Heart left ventricle (tissue), 16 donors: ENCODE measurements at regions not wholly inside any gene's neighbourhood (a gene's known extent, or its start where the extent isn't known, plus 50 kb on each side); places are given as distances from the start of the nearest gene placed in this dataset.

Source experiments
- ATAC-seq, 4 donors: fragments of 200-7000 bp; cut with Tn5 transposase; one replicate each; pipeline ENCODE4 v1.9.1; 2020 to 2022; ENCODE audit warnings: moderate library complexity in 4 of 4, mild to moderate bottlenecking in 3 of 4, moderate number of reproducible peaks in 1 of 4
- DNase-seq, 5 donors: peaks; one replicate each; pipeline ENCODE4 v3.0.0-alpha.2; 2020
- H3K27ac ChIP-seq, 12 donors: fragments of 200-600 bp; sonication (generic) in 4 of 12; one replicate each; pipeline versions ENCODE4 v1.5.0 to v1.8.0; 2016 to 2022; ENCODE audit warnings: mild to moderate bottlenecking in 2 of 12
- H3K27me3 ChIP-seq, 9 donors: fragments of 200-600 bp; sonication (generic) in 2 of 9; one replicate each; pipeline versions ENCODE4 v1.5.1 to v1.8.0; 2016 to 2022; ENCODE audit warnings: mild to moderate bottlenecking in 3 of 9
- H3K36me3 ChIP-seq, 9 donors: fragments of 200-600 bp; sonication (generic) in 2 of 9; one replicate each; pipeline versions ENCODE4 v1.5.0 to v1.8.0; 2018 to 2022; ENCODE audit warnings: mild to moderate bottlenecking in 2 of 9
- H3K4me1 ChIP-seq, 12 donors: fragments of 200-600 bp; sonication (generic) in 4 of 12; one replicate each; pipeline versions ENCODE4 v1.5.0 to v1.8.0; 2016 to 2022; ENCODE audit warnings: mild to moderate bottlenecking in 3 of 12
- H3K4me3 ChIP-seq, 12 donors: fragments of 200-600 bp; sonication (generic) in 4 of 12; one replicate each; pipeline versions ENCODE4 v1.5.0 to v1.8.0; 2017 to 2022; ENCODE audit warnings: mild to moderate bottlenecking in 9 of 12, moderate library complexity in 4 of 12
- H3K9me3 ChIP-seq, 12 donors: fragments of 200-600 bp; sonication (generic) in 4 of 12; one replicate each; pipeline versions ENCODE4 v1.5.0 to v1.8.0; 2016 to 2022; ENCODE audit warnings: mild to moderate bottlenecking in 1 of 12
- CTCF ChIP-seq, 12 donors: fragments of 200-600 bp; sonication (generic) in 4 of 12; IDR thresholded peaks; one replicate each; pipeline versions ENCODE4 v1.5.0 to v1.8.0; 2018 to 2022; ENCODE audit warnings: antibody characterized with exemption in 12 of 12, mild to moderate bottlenecking in 5 of 12
- POLR2A ChIP-seq, 2 donors: fragments of 450-650 bp; IDR thresholded peaks; one replicate each; pipeline ENCODE4 v1.6.1; 2017; ENCODE audit warnings: antibody characterized with exemption in 2 of 2, mild to moderate bottlenecking in 2 of 2, moderate library complexity in 2 of 2
- WGBS, 4 donors: extraction: QIAGEN DNeasy Blood & Tissue Kit in 2 of 4; methylation state at CpG; one replicate each; pipeline versions ENCODE4 v1.1.5 to v1.1.7; 2013 to 2018; 5-methylcytosine and 5-hydroxymethylcytosine counted together
- intact Hi-C, 10 donors: fragments of 100-400 bp; cut with DNase I; formaldehyde crosslinking; loops; one replicate each; pipeline versions ENCODE4 v1.11.1 to v1.14.2; 2022
- donor health status: ischemic (EF 13 %, LVEDD 7.1; RV severe dilation, severe dysfunction).
- donor health status: healthy with polysubstance abuse.
- donor health status: DM: no; HTN: yes; CAD: no.
- donor health status: DM: no; HTN: no; CAD: no.
- donor health status: ischemic (EF 25% LVEDD 6.9; RV normal size, moderate dysfunction).
- donor health status: ischemic (EF 25% LVEDD 5.7; RV mildly dilated, moderate dysfunction).
- donor health status: healthy.
- donor health status: DM: yes; HTN: yes; CAD: no.
- donor health status: ischemic (EF 35%, LVEDD 5.7; RV mildly dilated, moderate dysfunction).
- donor health status: nonischemic (EF 11% LVEDD 7.7; RV severe dilation, severe dysfunction).
- donor health status: DM: yes; HTN: yes; CAD: no.
- donor health status: PGD.
- donor health status: ischemic (EF 29% LVEDD 5.4; RV normal size, mild dysfunction).
- donor health status: nonischemic (EF 23%, LVEDD 6.1; RV moderate dilation, normal function).

DNA sequence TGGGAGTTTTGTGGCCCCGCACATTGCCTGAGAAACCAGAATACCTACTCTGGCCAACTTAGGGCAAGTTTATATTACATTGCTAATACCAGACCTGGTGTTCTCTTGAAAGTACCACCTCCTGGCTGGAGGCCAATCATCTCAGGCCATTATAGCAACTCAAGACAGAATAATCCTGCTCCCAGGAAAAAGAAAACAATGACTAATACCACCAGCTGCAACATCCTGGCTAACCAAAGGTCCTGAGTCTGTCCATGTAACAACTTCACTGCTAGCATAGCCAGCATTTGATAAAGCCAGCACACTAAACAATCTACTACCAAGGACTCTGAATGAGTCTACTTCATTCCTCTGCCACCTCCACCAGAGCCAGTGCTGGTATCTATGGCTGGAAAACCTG, 1298.7 kb upstream of the CNTN5 start:
- H3K4me3 ChIP-seq = no peak overlapping the region
- ATAC-seq = peak in 3 of 4 donors; percentile 39 to 96 (median 78)
- H3K27me3 ChIP-seq = no peaks in the 10 kb centered on the region
- H3K27ac ChIP-seq = peak overlapping the region in 2 of 12 donors; percentile 3 to 33
- TF ChIP-seq POLR2A (IDR thresholded peaks at IDR 0.05) (no peak), CTCF (IDR thresholded peaks at IDR 0.05) (no peak)
- DNase-seq = peak in 2 of 5 donors; percentile 66 to 67
- intact Hi-C loops = no loop called here
- WGBS, 4 donors = 93 to 100% (median 97%) methylated on average over 1 of the region's 1 CpG
- no peaks in the 10 kb centered on the region for H3K36me3 ChIP-seq
- peaks cover 0 to 8% (median 0%) of the 10 kb centered on the region in 12 donors for H3K9me3 ChIP-seq
- H3K4me1 ChIP-seq = no peaks in the 10 kb centered on the region

DNA sequence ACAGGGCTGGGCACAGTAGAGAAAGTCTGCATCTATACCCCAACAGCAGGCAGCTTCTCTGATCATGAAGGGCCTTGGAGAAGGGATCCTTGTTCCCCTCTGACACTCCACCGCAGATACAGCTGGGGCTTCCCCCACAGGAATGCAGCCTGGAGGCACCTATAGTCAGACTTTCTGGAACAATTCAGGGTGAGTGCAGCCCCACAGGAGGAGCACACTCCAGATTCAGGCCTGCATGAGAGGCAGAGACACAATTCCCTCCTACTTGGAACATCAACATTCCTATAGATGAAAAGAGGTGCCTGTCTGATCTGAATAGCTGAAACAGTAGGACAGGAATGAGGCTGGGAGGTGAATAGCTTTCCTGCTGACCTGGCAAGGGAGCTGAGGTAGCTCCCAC, 1298.0 kb upstream of the CNTN5 start:
- no peaks in the 10 kb centered on the region for H3K27me3 ChIP-seq
- peak overlapping the region in 1 of 12 donors; percentile 3 for H3K27ac ChIP-seq
- no peak overlapping the region for H3K4me3 ChIP-seq
- peaks cover 0 to 7% (median 0%) of the 10 kb centered on the region in 12 donors for H3K9me3 ChIP-seq
- intact Hi-C loops = no loop called here
- TF ChIP-seq CTCF (IDR thresholded peaks at IDR 0.05) (no peak), POLR2A (IDR thresholded peaks at IDR 0.05) (no peak)
- H3K36me3 ChIP-seq = no peaks in the 10 kb centered on the region
- DNase-seq (no peak), ATAC-seq (peak in 1 of 4 donors; percentile 10)
- WGBS, 4 donors = 86 to 98% (median 89%) methylated on average over 1 of the region's 1 CpG; no CpG with 5 or more reads in 1 of the 4 donors
- no peaks in the 10 kb centered on the region for H3K4me1 ChIP-seq

GRCh38 chr11:97729546-97730272, 1291.0 kb upstream of the CNTN5 start:
- H3K9me3 ChIP-seq = peaks cover 0 to 17% (median 0%) of the 10 kb centered on the region in 12 donors
- TF ChIP-seq CTCF (IDR thresholded peaks at IDR 0.05) (no peak), POLR2A (IDR thresholded peaks at IDR 0.05) (no peak)
- no peaks in the 10 kb centered on the region for H3K27me3 ChIP-seq
- peaks cover 0 to 9% (median 0%) of the 10 kb centered on the region in 12 donors for H3K4me1 ChIP-seq
- DNase-seq (no peak), ATAC-seq (no peak)
- H3K36me3 ChIP-seq = no peaks in the 10 kb centered on the region
- no peak overlapping the region for H3K4me3 ChIP-seq
- intact Hi-C loops = no loop called here
- WGBS, 4 donors = 51 to 62% (median 54%) methylated on average over 4 of the region's 4 CpGs
- no peak overlapping the region for H3K27ac ChIP-seq

DNA sequence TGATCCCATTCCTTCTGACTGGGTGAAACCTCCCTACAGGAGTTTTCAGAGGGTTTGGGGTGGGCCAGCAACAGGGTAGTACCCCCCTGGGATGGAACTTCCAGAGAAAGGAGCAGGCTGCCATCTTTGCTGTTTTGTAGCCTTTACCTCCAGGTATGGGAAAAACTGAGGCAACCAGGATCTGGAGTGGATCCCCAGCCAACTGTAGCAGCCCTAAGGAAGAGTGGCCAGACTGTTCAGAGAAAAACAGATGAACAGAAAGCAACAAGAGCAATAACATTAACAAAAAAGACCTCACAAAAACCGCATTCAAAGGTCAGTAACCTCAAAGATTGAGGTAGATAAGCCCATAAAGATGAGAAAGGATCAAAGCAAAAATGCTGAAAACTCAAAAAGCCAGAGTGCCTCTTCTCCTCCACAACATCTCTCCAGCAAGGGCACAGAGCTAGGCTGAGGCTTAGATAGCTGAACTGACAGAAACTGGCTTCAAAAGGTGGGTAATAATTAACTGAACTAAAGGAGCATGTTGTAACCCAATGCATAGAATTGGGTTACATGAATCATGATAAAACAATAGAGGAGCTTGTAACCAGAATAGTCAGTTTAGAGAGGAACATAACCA, 1288.6 kb upstream of the CNTN5 start:
- TF ChIP-seq CTCF (IDR thresholded peaks at IDR 0.05) (no peak), POLR2A (IDR thresholded peaks at IDR 0.05) (no peak)
- peak overlapping the region in 3 of 12 donors; percentile 7 to 25 (median 10) for H3K27ac ChIP-seq
- 89 to 96% (median 92%) methylated on average over 1 of the region's 1 CpG for WGBS, 4 donors
- DNase-seq (no peak), ATAC-seq (no peak)
- H3K36me3 ChIP-seq = no peaks in the 10 kb centered on the region
- H3K27me3 ChIP-seq = no peaks in the 10 kb centered on the region
- H3K4me3 ChIP-seq = no peak overlapping the region
- H3K9me3 ChIP-seq = peaks cover 0 to 39% (median 4%) of the 10 kb centered on the region in 12 donors
- H3K4me1 ChIP-seq = peaks cover 0 to 9% (median 0%) of the 10 kb centered on the region in 12 donors
- intact Hi-C loops = no loop called here
